Thymus (tissue), 11 donors: ENCODE measurements at regions not wholly inside any gene's neighbourhood (a gene's known extent, or its start where the extent isn't known, plus 50 kb on each side); places are given as distances from the start of the nearest gene placed in this dataset.
"Not testable (repeated sequence)": the region's sequence is repeated elsewhere in the genome, so short reads cannot be mapped to it uniquely, and the experiment has no call there.

ENCODE experiments used
- DNase-seq, 9 donors: peaks; one replicate each; pipeline ENCODE4 v3.0.0-alpha.2; 2013; ENCODE audit warnings: low spot score in 9 of 9, low read depth in 6 of 9, missing footprints in 1 of 9
- H3K27ac ChIP-seq, 2 donors: one replicate each; pipeline ENCODE4 v1.5.1; 2013; ENCODE audit warnings: control low read depth in 1 of 2, low read depth in 1 of 2, low read length in 1 of 2, mild to moderate bottlenecking in 1 of 2, moderate library complexity in 1 of 2
- H3K27me3 ChIP-seq, 2 donors: one replicate each; pipeline ENCODE4 v1.5.1; 2013; ENCODE audit warnings: low read length in 1 of 2; ENCODE audit not compliant: control insufficient read depth in 2 of 2, insufficient read depth in 1 of 2
- H3K36me3 ChIP-seq, 2 donors: one replicate each; pipeline ENCODE4 v1.5.1; 2013; ENCODE audit warnings: low read length in 1 of 2, mild to moderate bottlenecking in 1 of 2, moderate library complexity in 1 of 2; ENCODE audit not compliant: control insufficient read depth in 2 of 2, insufficient read depth in 2 of 2
- H3K4me1 ChIP-seq, 2 donors: one replicate each; pipeline ENCODE4 v1.5.1; 2013; ENCODE audit warnings: low read length in 2 of 2; ENCODE audit not compliant: control insufficient read depth in 2 of 2, insufficient read depth in 2 of 2
- H3K4me3 ChIP-seq, 2 donors: one replicate each; pipeline ENCODE4 v1.5.1; 2013; ENCODE audit warnings: low read length in 2 of 2, control low read depth in 1 of 2, mild to moderate bottlenecking in 1 of 2
- H3K9me3 ChIP-seq, 2 donors: one replicate each; pipeline ENCODE4 v1.5.1; 2013; ENCODE audit warnings: low read length in 1 of 2, mild to moderate bottlenecking in 1 of 2; ENCODE audit not compliant: control insufficient read depth in 2 of 2, insufficient read depth in 1 of 2
- WGBS: extraction: QIAGEN DNeasy Blood & Tissue Kit; methylation state at CpG from one replicate; pipeline ENCODE4 v1.1.7; 2013; 5-methylcytosine and 5-hydroxymethylcytosine counted together
- donor health status: healthy.

GRCh38 chr7:16271990-16272665, 149.2 kb downstream of the CRPPA start:
- WGBS: 94% methylated on average over 2 of the region's 2 CpGs
- Histone ChIP-seq H3K4me3 (no peak overlapping the region), H3K4me1 (no peaks in the 10 kb centered on the region), H3K9me3 (no peaks in the 10 kb centered on the region), H3K27ac (no peak overlapping the region), H3K27me3 (no peaks in the 10 kb centered on the region), H3K36me3 (no peaks in the 10 kb centered on the region)
- DNase-seq: no peak

GRCh38 chr7:16271355-16271915, 149.9 kb downstream of the CRPPA start:
- 85% methylated on average over 1 of the region's 1 CpG for WGBS

GRCh38 chr7:16270844-16271243, 150.5 kb downstream of the CRPPA start:
- WGBS: 91% methylated on average over 4 of the region's 4 CpGs
- H3K36me3 ChIP-seq: no peaks in the 10 kb centered on the region

More at GRCh38 chr7:16271355-16271915, 149.9 kb downstream of the CRPPA start:
- Histone ChIP-seq H3K36me3 (no peaks in the 10 kb centered on the region), H3K4me3 (no peak overlapping the region), H3K4me1 (no peaks in the 10 kb centered on the region), H3K9me3 (no peaks in the 10 kb centered on the region), H3K27me3 (no peaks in the 10 kb centered on the region), H3K27ac (no peak overlapping the region)
- no peak for DNase-seq

GRCh38 chr7:16268821-16269768, 152.2 kb downstream of the CRPPA start:
- peak in 1 of 9 donors; percentile 7 for DNase-seq
- H3K36me3 ChIP-seq: no peaks in the 10 kb centered on the region
- H3K27ac ChIP-seq: no peak overlapping the region
- no peaks in the 10 kb centered on the region for H3K27me3 ChIP-seq
- WGBS: 56% methylated on average over 12 of the region's 12 CpGs
- no peaks in the 10 kb centered on the region for H3K9me3 ChIP-seq
- H3K4me3 ChIP-seq: no peak overlapping the region
- no peaks in the 10 kb centered on the region for H3K4me1 ChIP-seq

More at GRCh38 chr7:16270844-16271243, 150.5 kb downstream of the CRPPA start:
- DNase-seq: no peak
- H3K27me3 ChIP-seq: no peaks in the 10 kb centered on the region
- no peaks in the 10 kb centered on the region for H3K9me3 ChIP-seq
- H3K4me1 ChIP-seq: no peaks in the 10 kb centered on the region
- no peak overlapping the region for H3K4me3 ChIP-seq
- H3K27ac ChIP-seq: no peak overlapping the region

- 90% methylated on average over 5 of the region's 5 CpGs for WGBS
- Histone ChIP-seq H3K27me3 (no peaks in the 10 kb centered on the region), H3K4me3 (no peak overlapping the region), H3K9me3 (no peaks in the 10 kb centered on the region), H3K4me1 (no peaks in the 10 kb centered on the region), H3K36me3 (no peaks in the 10 kb centered on the region), H3K27ac (no peak overlapping the region)
- DNase-seq: no peak
These were observed 153.2 kb downstream of the CRPPA start for GRCh38 chr7:16267953-16268820.

GRCh38 chr7:16266877-16267276, 154.5 kb downstream of the CRPPA start:
- no peak for DNase-seq
- H3K27me3 ChIP-seq: no peaks in the 10 kb centered on the region
- no peaks in the 10 kb centered on the region for H3K4me1 ChIP-seq
- no peak overlapping the region for H3K27ac ChIP-seq
- WGBS: 85% methylated on average over 1 of the region's 1 CpG
- H3K36me3 ChIP-seq: no peaks in the 10 kb centered on the region
- no peaks in the 10 kb centered on the region for H3K9me3 ChIP-seq
- no peak overlapping the region for H3K4me3 ChIP-seq

- H3K36me3 ChIP-seq, H3K27me3 ChIP-seq, H3K9me3 ChIP-seq: not testable (repeated sequence)
These were observed 154.9 kb downstream of the CRPPA start for GRCh38 chr7:16266470-16266869.

GRCh38 chr7:16265863-16266458, 155.4 kb downstream of the CRPPA start:
- H3K36me3 ChIP-seq: no peaks in the 10 kb centered on the region
- no peaks in the 10 kb centered on the region for H3K9me3 ChIP-seq
- H3K4me3 ChIP-seq: no peak overlapping the region
- no peak for DNase-seq
- WGBS: 97% methylated on average over 3 of the region's 3 CpGs
- H3K4me1 ChIP-seq: no peaks in the 10 kb centered on the region
- H3K27ac ChIP-seq: no peak overlapping the region
- H3K27me3 ChIP-seq: no peaks in the 10 kb centered on the region

More at GRCh38 chr7:16266470-16266869, 154.9 kb downstream of the CRPPA start:
- not testable (repeated sequence) for DNase-seq, H3K4me1 ChIP-seq, H3K4me3 ChIP-seq, H3K27ac ChIP-seq
- 84% methylated on average over 9 of the region's 9 CpGs for WGBS
